Natural killer cell treated with Interleukin-12 subunit alpha and Interleukin-12 subunit beta and Interleukin-15 and Interleukin-18, amount 100 ng/mL, for 72 hours (primary cell): ENCODE measurements at regions not wholly inside any gene's neighbourhood (a gene's known extent, or its start where the extent isn't known, plus 50 kb on each side); places are given as distances from the start of the nearest gene placed in this dataset.

Experiments used
- ATAC-seq, 2 donors: fragments of 150-1000 bp; cut with Tn5 transposase in 1 of 2; sonication (Bioruptor Pico), chemical (Tn5 transposase) in 1 of 2; 2 replicates each; pipeline ENCODE4 v1.10.0; 2021
- DNase-seq: peaks from one replicate; pipeline ENCODE4 v3.0.0; 2022; ENCODE audit warnings: low spot score
- H3K27ac Mint-ChIP-seq, 2 donors: 1 replicate in 1 of 2; 2 replicates in 1 of 2; pipeline ENCODE4 v1.8.0; 2022; ENCODE audit warnings: mixed read lengths in 2 of 2, mild to moderate bottlenecking in 1 of 2, moderate library complexity in 1 of 2
- H3K27me3 Mint-ChIP-seq, 2 donors: 1 replicate in 1 of 2; 2 replicates in 1 of 2; pipeline ENCODE4 v1.8.0; 2022; ENCODE audit warnings: mixed read lengths in 2 of 2
- H3K36me3 Mint-ChIP-seq: one replicate; pipeline ENCODE4 v1.8.0; 2022; ENCODE audit warnings: mixed read lengths
- H3K4me1 Mint-ChIP-seq, 2 donors: 1 replicate in 1 of 2; 2 replicates in 1 of 2; pipeline ENCODE4 v1.8.0; 2022; ENCODE audit warnings: low read depth in 2 of 2, mixed read lengths in 2 of 2, mild to moderate bottlenecking in 1 of 2
- H3K4me3 Mint-ChIP-seq: one replicate; pipeline ENCODE4 v1.8.0; 2022; ENCODE audit warnings: mixed read lengths
- H3K9me3 Mint-ChIP-seq: 2 replicates; pipeline ENCODE4 v1.8.0; 2022; ENCODE audit warnings: mixed read lengths

- peaks cover 4% of the 10 kb centered on the region for H3K36me3 Mint-ChIP-seq
- no peak for DNase-seq
- H3K27me3 Mint-ChIP-seq = no peaks in the 10 kb centered on the region
- H3K27ac Mint-ChIP-seq = peak overlapping the region; percentile 66 to 74
- H3K4me3 Mint-ChIP-seq = no peak overlapping the region
- ATAC-seq = no peak
- H3K9me3 Mint-ChIP-seq = peaks cover 13% of the 10 kb centered on the region
- H3K4me1 Mint-ChIP-seq = peaks cover 15 to 17% of the 10 kb centered on the region in 2 donors
Observed at GRCh38 chr2:195369218-195369587, 287.8 kb upstream of the SLC39A10 start.

GRCh38 chr2:195368249-195369217 lies 288.5 kb upstream of the SLC39A10 start:
- DNase-seq (no peak), ATAC-seq (peak; percentile 72 to 74)
- Mint-ChIP-seq H3K4me3 (peak overlapping the region; percentile 67), H3K36me3 (peaks cover 4% of the 10 kb centered on the region), H3K4me1 (peaks cover 15 to 17% of the 10 kb centered on the region in 2 donors), H3K27me3 (no peaks in the 10 kb centered on the region), H3K9me3 (peaks cover 13% of the 10 kb centered on the region), H3K27ac (peak overlapping the region; percentile 59 to 74)

- Mint-ChIP-seq H3K4me3 (peak overlapping the region; percentile 67), H3K4me1 (peaks cover 15 to 17% of the 10 kb centered on the region in 2 donors), H3K27me3 (no peaks in the 10 kb centered on the region), H3K27ac (peak overlapping the region; percentile 59 to 74), H3K36me3 (peaks cover 4% of the 10 kb centered on the region), H3K9me3 (peaks cover 13% of the 10 kb centered on the region)
- DNase-seq (no peak), ATAC-seq (no peak)
Observed at GRCh38 chr2:195367809-195368208, 289.2 kb upstream of the SLC39A10 start.

- H3K27ac Mint-ChIP-seq = no peak overlapping the region
- ATAC-seq = no peak
Observed at GRCh38 chr2:195364015-195364965, 292.7 kb upstream of the SLC39A10 start.

GRCh38 chr2:195363496-195363895 lies 293.5 kb upstream of the SLC39A10 start:
- H3K27me3 Mint-ChIP-seq = no peaks in the 10 kb centered on the region
- ATAC-seq (no peak), DNase-seq (no peak)
- H3K4me3 Mint-ChIP-seq = no peak overlapping the region
- H3K4me1 Mint-ChIP-seq = peaks cover 14 to 15% of the 10 kb centered on the region in 2 donors
- peaks cover 4% of the 10 kb centered on the region for H3K36me3 Mint-ChIP-seq
- H3K9me3 Mint-ChIP-seq = peaks cover 13% of the 10 kb centered on the region
- no peak overlapping the region for H3K27ac Mint-ChIP-seq

More at GRCh38 chr2:195364015-195364965, 292.7 kb upstream of the SLC39A10 start:
- DNase-seq = no peak
- Mint-ChIP-seq H3K4me3 (no peak overlapping the region), H3K27me3 (no peaks in the 10 kb centered on the region), H3K9me3 (peaks cover 13% of the 10 kb centered on the region), H3K36me3 (peaks cover 4% of the 10 kb centered on the region), H3K4me1 (peaks cover 19 to 23% of the 10 kb centered on the region in 2 donors)

GRCh38 chr2:195360242-195360641 lies 296.8 kb upstream of the SLC39A10 start:
- H3K27me3 Mint-ChIP-seq = peaks cover 0 to 3% of the 10 kb centered on the region in 2 donors
- ATAC-seq = no peak

GRCh38 chr2:195359043-195359735 lies 297.8 kb upstream of the SLC39A10 start:
- Mint-ChIP-seq H3K4me1 (peaks cover 3 to 8% of the 10 kb centered on the region in 2 donors), H3K27ac (no peak overlapping the region), H3K27me3 (peaks cover 0 to 3% of the 10 kb centered on the region in 2 donors), H3K9me3 (peaks cover 4% of the 10 kb centered on the region), H3K4me3 (no peak overlapping the region), H3K36me3 (no peaks in the 10 kb centered on the region)
- ATAC-seq (no peak), DNase-seq (no peak)

More at GRCh38 chr2:195360242-195360641, 296.8 kb upstream of the SLC39A10 start:
- H3K36me3 Mint-ChIP-seq = peaks cover 4% of the 10 kb centered on the region
- DNase-seq = no peak
- no peak overlapping the region for H3K27ac Mint-ChIP-seq
- H3K4me3 Mint-ChIP-seq = peak overlapping the region; percentile 43
- peaks cover 8% of the 10 kb centered on the region in 2 donors for H3K4me1 Mint-ChIP-seq
- H3K9me3 Mint-ChIP-seq = peaks cover 8% of the 10 kb centered on the region

- ATAC-seq (no peak), DNase-seq (no peak)
- Mint-ChIP-seq H3K27me3 (peaks cover 0 to 3% of the 10 kb centered on the region in 2 donors), H3K4me1 (peaks cover 5 to 8% of the 10 kb centered on the region in 2 donors), H3K27ac (no peak overlapping the region), H3K36me3 (no peaks in the 10 kb centered on the region), H3K9me3 (peaks cover 4% of the 10 kb centered on the region), H3K4me3 (no peak overlapping the region)
Observed at GRCh38 chr2:195356920-195357440, 300.0 kb upstream of the SLC39A10 start.

GRCh38 chr2:195356026-195356425 lies 301.0 kb upstream of the SLC39A10 start:
- Mint-ChIP-seq H3K4me1 (peaks cover 5 to 8% of the 10 kb centered on the region in 2 donors), H3K36me3 (no peaks in the 10 kb centered on the region), H3K4me3 (no peak overlapping the region), H3K27ac (no peak overlapping the region), H3K27me3 (peaks cover 0 to 3% of the 10 kb centered on the region in 2 donors), H3K9me3 (peaks cover 4% of the 10 kb centered on the region)
- DNase-seq = no peak
- ATAC-seq = no peak

GRCh38 chr2:195352581-195352980 lies 304.4 kb upstream of the SLC39A10 start:
- ATAC-seq = no peak
- H3K27me3 Mint-ChIP-seq = peaks cover 0 to 6% of the 10 kb centered on the region in 2 donors

GRCh38 chr2:195343942-195344530 lies 313.0 kb upstream of the SLC39A10 start:
- no peak overlapping the region for H3K4me3 Mint-ChIP-seq
- no peak for ATAC-seq
- H3K27ac Mint-ChIP-seq = no peak overlapping the region

More at GRCh38 chr2:195352581-195352980, 304.4 kb upstream of the SLC39A10 start:
- no peak for DNase-seq
- H3K36me3 Mint-ChIP-seq = no peaks in the 10 kb centered on the region
- H3K4me1 Mint-ChIP-seq = peaks cover 0 to 3% of the 10 kb centered on the region in 2 donors
- H3K9me3 Mint-ChIP-seq = peaks cover 4% of the 10 kb centered on the region
- no peak overlapping the region for H3K4me3 Mint-ChIP-seq
- no peak overlapping the region for H3K27ac Mint-ChIP-seq

GRCh38 chr2:195343540-195343939 lies 313.5 kb upstream of the SLC39A10 start:
- no peak overlapping the region for H3K4me3 Mint-ChIP-seq
- ATAC-seq (no peak), DNase-seq (no peak)
- H3K27me3 Mint-ChIP-seq = peaks cover 0 to 2% of the 10 kb centered on the region in 2 donors
- peaks cover 0 to 5% of the 10 kb centered on the region in 2 donors for H3K4me1 Mint-ChIP-seq
- no peaks in the 10 kb centered on the region for H3K36me3 Mint-ChIP-seq
- H3K27ac Mint-ChIP-seq = no peak overlapping the region
- no peaks in the 10 kb centered on the region for H3K9me3 Mint-ChIP-seq

More at GRCh38 chr2:195343942-195344530, 313.0 kb upstream of the SLC39A10 start:
- peaks cover 0 to 5% of the 10 kb centered on the region in 2 donors for H3K4me1 Mint-ChIP-seq
- no peaks in the 10 kb centered on the region for H3K27me3 Mint-ChIP-seq
- H3K9me3 Mint-ChIP-seq = no peaks in the 10 kb centered on the region
- no peaks in the 10 kb centered on the region for H3K36me3 Mint-ChIP-seq
- no peak for DNase-seq
